GM18505 (cell line): ENCODE measurements at regions not wholly inside any gene's neighbourhood (a gene's known extent, or its start where the extent isn't known, plus 50 kb on each side); places are given as distances from the start of the nearest gene placed in this dataset.

Experiments
- ATAC-seq: cut with Tn5 transposase; IDR thresholded peaks from one replicate; pipeline ENCODE4 v1.9.1; 2021; ENCODE audit not compliant: unreplicated experiment
- POLR2A ChIP-seq: IDR thresholded peaks from 4 replicates; pipeline ENCODE4 v1.6.1; 2011; ENCODE audit warnings: borderline replicate concordance; ENCODE audit not compliant: insufficient read depth, insufficient read length; ENCODE audit errors: extremely low read depth

DNA sequence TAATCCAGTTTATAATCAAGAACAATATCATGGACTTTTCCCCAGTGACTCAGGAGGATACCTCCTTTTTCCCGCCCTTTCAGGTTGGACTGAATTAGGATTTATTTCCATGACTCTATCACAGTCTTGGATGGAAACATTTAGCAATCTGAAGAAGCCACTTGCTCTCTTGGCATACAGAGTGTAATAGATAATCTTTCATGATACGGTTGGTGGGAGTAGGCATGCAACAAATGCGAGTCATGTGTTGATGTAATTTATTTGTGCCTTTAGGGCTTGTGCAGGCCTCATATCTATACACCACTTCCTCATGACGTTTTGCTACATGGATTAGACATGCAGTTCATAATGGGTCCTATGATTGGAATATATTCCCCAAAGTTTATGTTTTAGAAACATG is 54.2 kb upstream of the MCTP2 start:
- ATAC-seq: no peak
- no peak for TF ChIP-seq POLR2A

DNA sequence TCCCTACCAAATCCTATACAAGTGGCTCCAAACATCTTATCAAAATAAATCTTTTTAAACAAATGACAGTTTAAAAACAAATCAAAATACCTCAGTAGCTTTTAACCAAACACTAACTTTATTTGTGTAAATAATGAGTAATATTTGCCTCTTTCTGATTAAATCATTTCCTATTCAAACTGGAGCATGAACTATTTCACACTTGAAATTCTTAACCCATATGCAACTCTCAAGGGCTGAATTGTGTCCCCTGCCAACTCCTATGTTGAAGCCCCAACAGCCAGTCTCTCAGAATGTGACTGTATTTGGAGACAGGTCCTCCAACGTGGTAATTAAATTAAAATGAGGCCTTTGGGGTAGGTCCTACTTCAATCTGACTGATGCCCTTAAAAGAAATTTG is 55.9 kb upstream of the MCTP2 start:
- no peak for ATAC-seq
- no peak for TF ChIP-seq POLR2A

DNA sequence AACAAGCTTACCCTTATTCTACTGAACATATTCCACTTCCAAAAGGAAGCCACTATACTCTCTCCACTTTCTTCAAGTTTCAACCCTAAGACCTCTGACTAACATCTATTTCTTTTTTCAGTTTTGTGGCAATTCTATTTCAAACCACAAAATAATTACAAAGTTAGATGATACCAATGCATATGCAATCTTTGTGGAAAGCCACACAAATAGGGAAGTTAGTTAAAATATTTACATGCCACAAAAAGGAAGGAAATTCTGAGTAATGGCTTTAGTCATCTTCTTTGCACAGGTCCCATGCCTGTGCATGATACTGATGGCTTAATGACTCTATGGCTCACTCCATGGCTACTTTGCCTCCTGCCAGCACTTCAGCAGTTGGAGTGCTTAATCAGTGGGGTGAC is 57.0 kb upstream of the MCTP2 start:
- no peak for TF ChIP-seq POLR2A

DNA sequence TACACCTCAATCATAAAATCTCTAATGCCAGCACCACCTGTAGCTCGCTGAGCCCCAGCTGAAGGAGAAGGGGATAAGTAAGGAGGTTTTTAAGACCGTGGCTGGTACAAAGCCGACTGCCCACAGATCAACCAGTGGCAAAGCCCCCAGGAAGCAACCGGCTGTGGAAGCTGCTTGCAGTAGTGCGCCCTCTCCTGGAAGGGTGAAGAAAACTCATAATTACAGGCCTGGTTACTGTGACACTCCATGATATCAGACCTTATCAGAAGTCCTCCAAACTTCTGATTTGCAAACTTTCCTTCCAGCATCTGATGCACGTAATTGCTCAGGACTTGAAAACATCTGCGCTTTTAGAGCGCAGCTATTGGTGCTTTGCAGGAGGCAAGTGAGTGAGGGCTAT is 63.1 kb upstream of the MCTP2 start:
- TF ChIP-seq POLR2A: no peak
- no peak for ATAC-seq

More for the DNA sequence above, 57.0 kb upstream of the MCTP2 start:
- peak; percentile 89 for ATAC-seq

DNA sequence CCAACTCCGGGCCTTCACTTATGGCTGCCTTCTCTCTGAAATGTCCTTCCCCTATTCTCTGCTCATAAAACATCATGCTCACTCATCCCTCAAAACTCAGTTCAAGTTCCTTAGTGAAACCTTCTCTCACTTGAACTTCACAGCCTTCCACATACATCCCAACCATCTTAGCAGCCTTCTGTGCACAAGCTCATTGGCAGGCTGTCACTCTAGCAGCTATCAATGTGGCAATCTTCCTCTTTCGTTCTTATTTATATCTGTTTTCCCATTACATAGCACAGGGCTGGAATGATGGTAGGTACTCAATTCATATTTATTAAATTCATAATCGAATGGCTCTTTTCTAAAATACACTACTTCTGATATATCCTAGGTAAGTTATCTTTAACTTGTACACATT is 66.4 kb upstream of the MCTP2 start:
- TF ChIP-seq POLR2A: no peak
- ATAC-seq: no peak

DNA sequence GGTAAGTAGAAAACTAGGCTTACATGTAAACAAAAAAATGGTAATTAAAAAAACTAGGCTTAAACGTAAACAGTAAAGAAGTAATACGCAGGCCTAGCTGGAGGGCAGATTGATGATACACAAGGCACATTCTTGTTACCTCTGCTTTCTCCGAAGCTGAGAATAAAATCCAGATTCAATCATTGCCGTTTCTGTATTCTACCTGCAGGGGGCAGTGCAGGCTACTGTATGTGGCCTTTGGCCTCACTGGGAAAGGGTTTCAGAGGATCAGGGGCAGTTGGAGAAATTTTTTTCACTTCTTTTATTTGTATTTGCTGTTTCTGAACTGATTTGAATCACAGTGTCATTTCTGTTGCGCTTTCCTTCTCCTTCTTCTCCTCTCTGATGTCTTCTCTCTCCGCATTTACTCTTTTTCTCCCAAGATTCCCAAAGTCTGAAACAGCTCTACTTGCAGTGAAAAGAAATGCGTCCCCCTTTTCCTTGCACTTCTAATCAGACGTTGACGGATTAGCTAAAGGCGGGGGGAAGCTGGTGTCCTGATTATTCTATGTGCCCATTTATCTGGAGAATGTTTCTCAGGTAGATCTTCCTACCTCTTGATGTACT is 67.1 kb upstream of the MCTP2 start:
- no peak for TF ChIP-seq POLR2A
- no peak for ATAC-seq

DNA sequence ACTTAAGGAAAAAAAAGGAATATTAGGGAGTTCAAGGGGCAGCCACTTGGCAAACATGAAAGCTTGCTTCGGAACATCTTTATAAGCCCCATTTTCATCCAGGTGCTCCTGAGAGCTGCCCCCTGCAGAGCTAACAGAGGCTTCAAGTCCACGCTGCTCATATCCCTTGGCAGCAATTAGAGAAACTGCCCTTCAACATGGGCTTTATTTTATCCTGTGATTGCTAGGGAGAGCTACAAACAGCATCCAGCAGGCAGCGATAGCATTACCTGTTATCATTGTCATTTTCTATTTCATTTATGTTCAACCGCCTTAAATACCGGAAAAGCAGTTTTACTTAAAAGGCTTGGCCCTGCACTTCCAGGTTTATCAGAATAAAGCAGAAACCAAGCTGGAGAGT is 68.4 kb upstream of the MCTP2 start:
- no peak for ATAC-seq

DNA sequence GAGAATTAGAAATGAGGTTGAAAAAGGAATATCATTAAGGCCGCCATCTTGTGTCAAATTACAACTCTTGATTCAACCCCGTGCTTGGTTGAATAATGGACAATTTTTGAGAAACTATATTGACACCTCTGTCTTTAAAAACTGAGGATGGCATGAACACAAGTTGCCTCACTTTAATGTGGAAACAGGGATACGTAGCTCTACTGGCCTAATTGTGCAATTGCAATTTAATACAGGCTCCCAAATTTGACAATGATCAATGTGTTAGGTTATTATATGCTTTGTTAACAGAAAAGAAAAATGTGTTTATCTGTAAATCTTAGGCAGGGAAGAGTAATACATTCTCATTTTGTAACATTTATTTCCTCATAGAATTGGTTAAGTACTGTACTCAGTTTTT is 77.1 kb upstream of the MCTP2 start:
- no peak for TF ChIP-seq POLR2A
- ATAC-seq: no peak

More for the DNA sequence above, 68.4 kb upstream of the MCTP2 start:
- TF ChIP-seq POLR2A: no peak

DNA sequence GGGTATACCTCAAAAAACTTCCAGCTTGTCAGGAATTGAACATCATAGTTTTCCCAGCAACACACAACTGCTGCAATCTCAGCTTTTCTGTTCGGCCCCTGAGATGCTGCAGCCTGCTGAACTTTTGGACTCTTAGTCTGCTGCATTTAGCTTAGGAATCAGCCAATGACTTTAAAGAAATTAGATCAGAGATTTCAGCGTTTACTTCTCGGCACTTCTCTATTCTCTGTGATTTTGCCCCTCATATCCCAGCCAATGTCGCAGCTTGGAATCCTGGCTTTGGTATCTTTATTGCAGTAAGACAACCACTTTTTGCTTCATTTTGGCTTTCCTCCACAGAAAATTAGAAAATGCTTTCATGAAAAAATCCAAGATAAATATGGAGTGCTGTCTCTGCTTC is 86.3 kb upstream of the MCTP2 start:
- no peak for TF ChIP-seq POLR2A
- ATAC-seq: no peak

DNA sequence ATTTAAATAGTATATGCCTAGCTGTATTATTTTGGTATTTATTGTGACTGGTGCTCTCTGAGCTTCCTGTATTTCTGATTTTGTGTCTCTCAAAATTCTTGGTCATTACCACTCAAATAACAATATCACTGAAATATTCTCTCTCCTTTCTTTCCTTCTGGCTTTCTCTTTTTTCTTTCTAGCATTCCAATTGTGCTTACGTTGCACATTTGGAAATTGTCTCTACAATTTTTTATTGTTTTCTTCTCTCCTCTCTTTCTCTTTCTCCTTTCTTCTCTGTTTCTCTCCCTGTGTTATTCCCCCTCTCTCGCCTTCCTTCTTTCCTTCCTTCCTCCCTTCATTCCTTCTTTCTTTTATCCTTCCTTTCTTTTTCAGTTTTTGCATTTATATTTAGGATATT is 89.6 kb upstream of the MCTP2 start:
- TF ChIP-seq POLR2A: no peak
- no peak for ATAC-seq

DNA sequence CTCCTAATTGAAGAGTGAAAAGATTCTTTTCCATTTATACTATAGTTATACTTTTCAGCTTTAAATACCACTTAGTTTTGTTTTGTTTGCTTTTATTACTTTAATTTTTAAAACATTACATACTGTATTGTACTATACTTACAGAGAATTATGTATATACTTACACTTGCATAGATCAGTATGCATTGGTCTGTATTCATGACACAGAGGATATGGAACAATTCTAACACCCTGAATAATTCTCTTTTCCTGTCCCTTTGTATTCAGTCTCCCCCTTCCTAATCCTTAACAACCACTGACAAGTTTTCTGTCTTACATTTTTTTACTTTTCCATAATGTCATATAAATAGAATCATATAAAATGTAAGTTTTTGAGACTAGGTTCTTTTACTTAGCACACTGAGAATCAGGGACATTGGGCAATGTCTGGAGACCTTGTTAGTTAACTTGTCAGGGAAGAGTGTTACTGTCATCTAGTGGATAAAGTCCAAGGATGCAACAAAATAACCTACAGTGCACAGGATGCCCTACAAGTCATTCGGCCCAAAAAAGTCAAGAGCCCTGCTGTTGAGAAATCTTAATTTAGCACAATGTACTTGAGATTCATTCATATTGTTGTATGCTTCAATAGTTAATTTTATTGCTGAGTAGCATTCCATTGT is 95.7 kb upstream of the MCTP2 start:
- TF ChIP-seq POLR2A: no peak
- no peak for ATAC-seq

DNA sequence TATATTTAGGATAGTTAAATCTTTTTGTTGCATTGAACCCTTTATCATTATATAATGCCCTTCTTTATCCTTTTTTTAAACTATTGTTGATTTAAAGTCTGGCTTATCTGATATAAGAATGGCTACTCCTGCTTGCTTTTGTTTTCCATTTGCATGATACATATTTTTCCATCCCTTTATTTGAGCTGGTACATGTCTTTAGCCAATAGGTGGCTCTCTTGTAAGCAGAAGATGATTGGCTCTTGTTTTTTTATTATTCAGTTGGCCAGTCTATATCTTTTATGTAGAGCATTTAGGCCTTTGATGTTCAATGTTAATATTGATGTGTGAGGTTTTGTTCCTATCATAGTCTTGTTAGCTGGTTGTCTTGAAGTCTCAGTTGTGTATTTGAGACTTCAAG is 99.5 kb upstream of the MCTP2 start:
- ATAC-seq: no peak

DNA sequence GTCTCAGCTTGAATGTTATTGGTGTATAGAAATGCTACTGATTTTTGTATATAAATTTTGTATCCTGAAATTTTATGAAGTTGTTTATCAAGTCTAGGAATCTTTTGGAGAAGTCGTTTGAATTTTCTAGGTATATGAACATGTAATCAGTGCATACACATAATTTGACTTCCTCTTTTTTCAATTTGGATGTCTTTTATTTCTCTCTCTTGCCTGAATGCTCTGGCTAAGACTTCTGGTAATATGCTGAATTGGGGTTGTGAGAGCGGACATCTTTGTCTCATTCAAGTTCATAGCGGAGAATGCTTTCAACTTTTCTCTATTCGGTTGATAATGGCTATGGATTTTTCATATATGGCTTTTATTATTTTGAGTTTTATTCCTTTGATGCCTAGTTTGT is 100.9 kb upstream of the MCTP2 start:
- no peak for TF ChIP-seq POLR2A
- ATAC-seq: no peak

More for the DNA sequence above, 99.5 kb upstream of the MCTP2 start:
- no peak for TF ChIP-seq POLR2A

DNA sequence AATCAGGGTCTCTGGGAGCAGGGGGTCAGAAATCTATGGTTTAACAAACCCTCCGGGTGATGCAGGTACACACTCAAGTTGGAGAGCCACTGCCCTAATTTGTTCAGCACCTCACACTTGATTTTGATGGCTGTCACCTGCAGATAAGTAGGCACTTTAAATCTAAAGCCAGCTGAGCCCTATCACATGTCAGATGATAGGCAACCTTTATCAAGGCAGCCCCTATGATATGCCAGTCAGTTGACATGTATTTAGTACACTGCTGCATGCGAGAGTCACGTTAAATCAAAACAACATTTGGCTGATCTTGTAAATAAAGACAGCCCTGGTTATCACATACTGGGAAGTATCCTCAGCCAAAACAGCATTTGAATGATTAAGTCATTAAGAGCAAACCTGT is 104.4 kb upstream of the MCTP2 start:
- ATAC-seq: no peak
- no peak for TF ChIP-seq POLR2A
